Smooth muscle cell (in vitro differentiated cells): ENCODE measurements at regions not wholly inside any gene's neighbourhood (a gene's known extent, or its start where the extent isn't known, plus 50 kb on each side); places are given as distances from the start of the nearest gene placed in this dataset.

Source experiments
- DNase-seq: peaks from one replicate; lab custom pipeline; 2025; ENCODE audit not compliant: unreplicated experiment; lab: John Stamatoyannopoulos, UW
- H2AFZ ChIP-seq: fragments of 200-600 bp; sonication (generic); 2 replicates; pipeline ENCODE4 v1.6.0; 2016; ENCODE audit warnings: antibody characterized with exemption, low read depth, mild to moderate bottlenecking
- H3F3A ChIP-seq: fragments of 200-600 bp; sonication (generic); 2 replicates; pipeline ENCODE4 v1.6.0; 2017; ENCODE audit warnings: antibody characterized with exemption, low read depth
- H3K27ac ChIP-seq: fragments of 200-600 bp; sonication (generic); 2 replicates; pipeline ENCODE4 v1.5.1; 2016; ENCODE audit warnings: low read depth, mild to moderate bottlenecking
- H3K27me3 ChIP-seq: fragments of 200-600 bp; sonication (generic); 2 replicates; pipeline ENCODE4 v1.6.1; 2016; ENCODE audit warnings: low read depth, mild to moderate bottlenecking
- H3K36me3 ChIP-seq: fragments of 200-600 bp; sonication (generic); 2 replicates; pipeline ENCODE4 v1.5.1; 2016; ENCODE audit warnings: low read depth
- H3K4me1 ChIP-seq: fragments of 200-600 bp; sonication (generic); 2 replicates; pipeline ENCODE4 v1.5.1; 2016; ENCODE audit warnings: low read depth
- H3K4me2 ChIP-seq: fragments of 200-600 bp; sonication (generic); 2 replicates; pipeline ENCODE4 v1.6.0; 2016; ENCODE audit warnings: mild to moderate bottlenecking
- H3K4me3 ChIP-seq: fragments of 200-600 bp; sonication (generic); 2 replicates; pipeline ENCODE4 v1.5.1; 2016; ENCODE audit warnings: mild to moderate bottlenecking
- H3K79me2 ChIP-seq: fragments of 200-600 bp; sonication (generic); 2 replicates; pipeline ENCODE4 v1.6.0; 2016; ENCODE audit warnings: low read depth, mild to moderate bottlenecking
- H3K9ac ChIP-seq: fragments of 200-600 bp; sonication (generic); 2 replicates; pipeline ENCODE4 v1.6.0; 2016; ENCODE audit warnings: low read depth
- H3K9me3 ChIP-seq: fragments of 200-600 bp; sonication (generic); replicated peaks from 2 replicates; pipeline ENCODE4 v1.5.1; 2016; ENCODE audit warnings: low read depth
- H4K20me1 ChIP-seq: fragments of 200-600 bp; sonication (generic); 2 replicates; pipeline ENCODE4 v1.6.0; 2016; ENCODE audit warnings: low read depth
- WGBS: methylation state at CpG from one replicate; pipeline ENCODE4 v1.1.7; 2016; ENCODE audit warnings: low lambda C conversion rate; 5-methylcytosine and 5-hydroxymethylcytosine counted together
- TF ChIP-seq, protein P1 (sequence below): fragments of 200-600 bp; sonication (generic); IDR thresholded peaks from 2 replicates; pipeline ENCODE4 v1.5.1; 2017; ENCODE audit warnings: borderline replicate concordance, mild to moderate bottlenecking, antibody characterized with exemption; ENCODE audit not compliant: insufficient read depth, poor library complexity, severe bottlenecking

GRCh38 chr9:16125629-16126028, 572.8 kb downstream of the CCDC171 start:
- no peak overlapping the region for H2AFZ ChIP-seq

GRCh38 chr9:16126042-16126441, 573.2 kb downstream of the CCDC171 start:
- TF ChIP-seq, protein P1, sequence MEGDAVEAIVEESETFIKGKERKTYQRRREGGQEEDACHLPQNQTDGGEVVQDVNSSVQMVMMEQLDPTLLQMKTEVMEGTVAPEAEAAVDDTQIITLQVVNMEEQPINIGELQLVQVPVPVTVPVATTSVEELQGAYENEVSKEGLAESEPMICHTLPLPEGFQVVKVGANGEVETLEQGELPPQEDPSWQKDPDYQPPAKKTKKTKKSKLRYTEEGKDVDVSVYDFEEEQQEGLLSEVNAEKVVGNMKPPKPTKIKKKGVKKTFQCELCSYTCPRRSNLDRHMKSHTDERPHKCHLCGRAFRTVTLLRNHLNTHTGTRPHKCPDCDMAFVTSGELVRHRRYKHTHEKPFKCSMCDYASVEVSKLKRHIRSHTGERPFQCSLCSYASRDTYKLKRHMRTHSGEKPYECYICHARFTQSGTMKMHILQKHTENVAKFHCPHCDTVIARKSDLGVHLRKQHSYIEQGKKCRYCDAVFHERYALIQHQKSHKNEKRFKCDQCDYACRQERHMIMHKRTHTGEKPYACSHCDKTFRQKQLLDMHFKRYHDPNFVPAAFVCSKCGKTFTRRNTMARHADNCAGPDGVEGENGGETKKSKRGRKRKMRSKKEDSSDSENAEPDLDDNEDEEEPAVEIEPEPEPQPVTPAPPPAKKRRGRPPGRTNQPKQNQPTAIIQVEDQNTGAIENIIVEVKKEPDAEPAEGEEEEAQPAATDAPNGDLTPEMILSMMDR: no peak
- Histone ChIP-seq H3K27ac (no peak overlapping the region), H3K4me1 (no peaks in the 10 kb centered on the region), H3K27me3 (no peaks in the 10 kb centered on the region), H3K9ac (no peak overlapping the region), H3K36me3 (no peaks in the 10 kb centered on the region), H3K9me3 (no peaks in the 10 kb centered on the region), H4K20me1 (no peaks in the 10 kb centered on the region), H3K4me2 (no peak overlapping the region), H3K4me3 (no peak overlapping the region), H3K79me2 (no peaks in the 10 kb centered on the region), H3F3A (no peaks in the 10 kb centered on the region), H2AFZ (no peak overlapping the region)
- DNase-seq: no peak
- 50% methylated on average over 2 of the region's 2 CpGs for WGBS

More at GRCh38 chr9:16125629-16126028, 572.8 kb downstream of the CCDC171 start:
- Histone ChIP-seq H3K4me3 (no peak overlapping the region), H3K36me3 (no peaks in the 10 kb centered on the region), H3K4me2 (no peak overlapping the region), H3F3A (no peaks in the 10 kb centered on the region), H3K79me2 (no peaks in the 10 kb centered on the region), H3K27ac (no peak overlapping the region), H3K4me1 (no peaks in the 10 kb centered on the region), H3K9me3 (no peaks in the 10 kb centered on the region), H3K9ac (no peak overlapping the region), H4K20me1 (no peaks in the 10 kb centered on the region), H3K27me3 (no peaks in the 10 kb centered on the region)
- TF ChIP-seq, protein P1: no peak
- WGBS: 77% methylated on average over 2 of the region's 2 CpGs
- no peak for DNase-seq

GRCh38 chr9:16128003-16128402, 575.2 kb downstream of the CCDC171 start:
- H3K4me1 ChIP-seq: no peaks in the 10 kb centered on the region
- no peak overlapping the region for H3K27ac ChIP-seq
- H3K27me3 ChIP-seq: no peaks in the 10 kb centered on the region
- no peak overlapping the region for H3K4me3 ChIP-seq
- WGBS: 96% methylated on average over 6 of the region's 6 CpGs
- no peaks in the 10 kb centered on the region for H3K9me3 ChIP-seq
- H3K4me2 ChIP-seq: no peak overlapping the region
- no peak overlapping the region for H3K9ac ChIP-seq
- H4K20me1 ChIP-seq: no peaks in the 10 kb centered on the region
- TF ChIP-seq, protein P1: no peak
- no peak overlapping the region for H2AFZ ChIP-seq
- peaks cover 4% of the 10 kb centered on the region for H3F3A ChIP-seq
- no peaks in the 10 kb centered on the region for H3K79me2 ChIP-seq
- DNase-seq: no peak
- no peaks in the 10 kb centered on the region for H3K36me3 ChIP-seq

- no peaks in the 10 kb centered on the region for H3K36me3 ChIP-seq
- H3K9me3 ChIP-seq: no peaks in the 10 kb centered on the region
- H3K9ac ChIP-seq: no peak overlapping the region
- H4K20me1 ChIP-seq: no peaks in the 10 kb centered on the region
- no peak for DNase-seq
- H3K79me2 ChIP-seq: no peaks in the 10 kb centered on the region
- no peak overlapping the region for H3K27ac ChIP-seq
- no peaks in the 10 kb centered on the region for H3K4me1 ChIP-seq
- H3K4me2 ChIP-seq: no peak overlapping the region
- peaks cover 4% of the 10 kb centered on the region for H3F3A ChIP-seq
- H3K4me3 ChIP-seq: no peak overlapping the region
- WGBS: 84% methylated on average over 6 of the region's 6 CpGs
- no peaks in the 10 kb centered on the region for H3K27me3 ChIP-seq
- no peak overlapping the region for H2AFZ ChIP-seq
- TF ChIP-seq, protein P1: peak; percentile 14
Observed at GRCh38 chr9:16131264-16131663, 578.4 kb downstream of the CCDC171 start.
